ENCODE measurements at regions not wholly inside any gene's neighbourhood (a gene's known extent, or its start where the extent isn't known, plus 50 kb on each side); places are given as distances from the start of the nearest gene placed in this dataset.

DNA sequence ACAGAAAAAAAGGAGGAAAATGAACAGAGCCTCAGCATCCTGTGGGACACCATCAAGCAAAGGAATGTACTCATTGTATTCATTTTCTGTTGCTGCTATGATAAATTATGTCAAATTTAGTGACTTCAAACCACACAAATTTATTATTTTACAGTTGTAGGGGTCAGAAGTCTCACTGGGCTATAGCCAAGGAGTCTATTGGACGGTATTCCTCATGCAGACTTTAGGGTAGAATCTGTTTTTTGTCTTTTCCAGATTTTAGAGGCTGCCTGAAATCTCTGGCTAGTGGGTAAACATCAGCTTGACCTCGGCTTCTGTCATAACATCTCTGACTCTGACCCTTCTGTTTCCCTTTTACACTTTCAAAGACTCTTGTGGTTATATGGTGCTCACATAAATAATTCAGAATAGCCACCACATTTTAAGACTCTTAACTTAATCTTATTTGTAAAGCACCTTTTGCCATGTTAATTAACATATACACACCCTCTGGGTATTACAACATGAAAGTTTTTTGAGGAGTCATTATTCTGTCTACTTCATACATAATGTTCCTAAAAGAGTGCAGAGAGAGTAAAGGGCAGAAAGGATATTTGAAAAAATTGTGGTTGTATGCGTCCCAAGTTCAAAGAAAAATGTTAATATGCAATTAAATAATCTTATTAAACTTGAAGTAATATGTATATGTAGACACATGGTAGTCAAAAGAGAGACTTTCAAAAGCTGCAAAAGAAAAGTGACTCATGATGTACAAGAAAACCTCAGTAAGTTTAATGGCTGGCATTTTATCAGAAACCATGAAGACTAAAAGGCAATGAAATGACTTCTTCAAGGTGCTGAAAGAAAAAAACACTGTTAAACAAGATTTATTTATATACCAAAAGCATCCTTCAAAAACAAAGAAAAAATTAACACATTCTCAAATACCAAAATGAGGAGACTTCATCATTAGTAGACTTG, 70.8 kb upstream of the MEOX2 start:
- TF ChIP-seq, protein P1, sequence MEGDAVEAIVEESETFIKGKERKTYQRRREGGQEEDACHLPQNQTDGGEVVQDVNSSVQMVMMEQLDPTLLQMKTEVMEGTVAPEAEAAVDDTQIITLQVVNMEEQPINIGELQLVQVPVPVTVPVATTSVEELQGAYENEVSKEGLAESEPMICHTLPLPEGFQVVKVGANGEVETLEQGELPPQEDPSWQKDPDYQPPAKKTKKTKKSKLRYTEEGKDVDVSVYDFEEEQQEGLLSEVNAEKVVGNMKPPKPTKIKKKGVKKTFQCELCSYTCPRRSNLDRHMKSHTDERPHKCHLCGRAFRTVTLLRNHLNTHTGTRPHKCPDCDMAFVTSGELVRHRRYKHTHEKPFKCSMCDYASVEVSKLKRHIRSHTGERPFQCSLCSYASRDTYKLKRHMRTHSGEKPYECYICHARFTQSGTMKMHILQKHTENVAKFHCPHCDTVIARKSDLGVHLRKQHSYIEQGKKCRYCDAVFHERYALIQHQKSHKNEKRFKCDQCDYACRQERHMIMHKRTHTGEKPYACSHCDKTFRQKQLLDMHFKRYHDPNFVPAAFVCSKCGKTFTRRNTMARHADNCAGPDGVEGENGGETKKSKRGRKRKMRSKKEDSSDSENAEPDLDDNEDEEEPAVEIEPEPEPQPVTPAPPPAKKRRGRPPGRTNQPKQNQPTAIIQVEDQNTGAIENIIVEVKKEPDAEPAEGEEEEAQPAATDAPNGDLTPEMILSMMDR (IDR thresholded peaks at IDR 0.05) = no peak
- TF ChIP-seq POLR2A (IDR thresholded peaks at IDR 0.05) = no peak
- no peaks in the 10 kb centered on the region for H3K27me3 ChIP-seq
- intact Hi-C loops (cut with DNase I) = no loop called here
- ATAC-seq (no peak), DNase-seq (no peak)
- H3K36me3 ChIP-seq = no peaks in the 10 kb centered on the region
- peaks cover 0 to 4% (median 1%) of the 10 kb centered on the region in 12 donors for H3K4me1 ChIP-seq
- no peak overlapping the region for H3K27ac ChIP-seq
- no peaks in the 10 kb centered on the region for H3K9me3 ChIP-seq
- H3K4me3 ChIP-seq = no peak overlapping the region
- 59 to 86% (median 79%) methylated on average over 3 of the region's 3 CpGs for WGBS, 4 donors

DNA sequence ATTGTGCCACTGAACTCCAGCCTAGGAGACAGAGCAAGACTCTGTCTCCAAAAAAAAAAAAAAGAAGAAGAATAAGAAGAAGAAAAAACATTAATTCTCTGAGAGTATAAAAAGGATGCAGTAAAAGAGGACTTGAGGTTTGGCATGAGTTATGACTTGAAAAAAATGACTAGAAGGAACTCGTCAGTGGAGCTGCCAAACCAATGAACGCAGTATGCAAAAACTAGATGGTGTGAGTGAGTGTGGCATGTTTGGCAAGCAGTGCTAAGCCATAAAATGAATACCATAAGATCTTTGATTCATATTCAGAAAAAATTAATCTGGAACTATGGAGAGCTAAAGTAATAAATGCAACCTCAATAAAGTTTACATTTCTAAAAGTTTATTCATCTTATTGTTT, 68.6 kb upstream of the MEOX2 start:
- ATAC-seq = no peak
- Histone ChIP-seq H3K27me3 (no peaks in the 10 kb centered on the region), H3K4me1 (peaks cover 0 to 23% (median 12%) of the 10 kb centered on the region in 12 donors), H3K9me3 (no peaks in the 10 kb centered on the region), H3K27ac (no peak overlapping the region), H3K36me3 (no peaks in the 10 kb centered on the region), H3K4me3 (no peak overlapping the region)
- TF ChIP-seq, protein P1 (IDR thresholded peaks at IDR 0.05) = no peak
- TF ChIP-seq POLR2A (IDR thresholded peaks at IDR 0.05) = no peak
- intact Hi-C loops (cut with DNase I) = no loop called here
- DNase-seq = no peak
- WGBS, 4 donors = 86 to 97% (median 95%) methylated on average over 2 of the region's 2 CpGs

DNA sequence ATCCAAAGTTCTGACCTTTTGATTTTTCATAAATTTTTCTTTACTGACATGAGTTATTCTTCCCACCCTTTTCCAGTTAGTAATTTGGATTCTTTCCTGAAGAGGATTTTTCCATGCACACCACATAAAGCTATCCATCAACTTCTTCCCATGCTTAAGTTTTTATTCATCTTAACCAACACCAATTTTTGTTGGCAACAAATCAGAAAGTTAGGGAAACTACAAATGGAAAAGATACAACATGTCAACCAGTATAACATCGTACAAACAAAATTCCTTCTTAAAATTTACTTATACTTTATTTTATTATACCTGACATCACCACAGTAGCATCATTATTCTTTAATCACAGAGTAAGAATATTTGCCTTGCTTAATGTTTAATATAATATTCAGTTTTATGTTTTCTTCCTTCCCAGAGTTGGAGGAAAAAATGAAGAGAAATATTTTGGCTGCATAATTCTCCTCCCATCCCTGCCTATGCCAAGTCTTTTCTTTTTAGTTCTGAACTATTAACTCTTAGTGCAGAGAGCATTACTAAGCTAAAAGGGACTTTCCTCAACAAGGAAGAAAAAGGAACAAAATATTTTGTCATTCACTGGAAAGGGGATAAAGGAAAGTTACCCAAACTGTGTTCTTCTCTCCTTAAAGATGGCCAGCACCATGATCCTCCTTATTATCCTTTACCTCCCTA, 67.5 kb upstream of the MEOX2 start:
- ATAC-seq (no peak), DNase-seq (no peak)
- Histone ChIP-seq H3K27ac (peak overlapping the region in 1 of 12 donors; percentile 17), H3K4me3 (no peak overlapping the region), H3K9me3 (no peaks in the 10 kb centered on the region), H3K36me3 (no peaks in the 10 kb centered on the region), H3K27me3 (no peaks in the 10 kb centered on the region), H3K4me1 (peaks cover 0 to 23% (median 12%) of the 10 kb centered on the region in 12 donors)
- 62 to 79% (median 68%) methylated on average over 1 of the region's 1 CpG for WGBS, 4 donors
- TF ChIP-seq POLR2A (IDR thresholded peaks at IDR 0.05) = no peak
- intact Hi-C loops (cut with DNase I) = no loop called here

DNA sequence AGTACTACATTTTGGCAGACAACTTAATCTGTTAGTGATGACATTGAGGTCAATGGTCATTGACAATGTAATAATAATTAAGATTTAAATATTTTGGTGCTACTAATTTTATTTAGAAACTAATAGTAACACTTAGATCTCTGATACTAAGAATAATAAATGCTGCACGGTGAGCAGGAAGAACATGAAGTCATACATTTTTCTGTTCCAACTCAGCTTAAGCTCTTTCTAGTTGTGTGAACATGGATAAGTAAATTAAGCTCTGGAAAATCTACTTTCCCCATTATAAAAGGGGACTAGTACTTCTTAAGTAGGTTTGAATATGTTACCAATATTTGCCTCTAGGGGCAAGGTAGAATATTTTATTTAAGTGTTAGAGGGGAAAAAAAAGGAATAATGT, 65.9 kb upstream of the MEOX2 start:
- Histone ChIP-seq H3K4me1 (peaks cover 0 to 31% (median 15%) of the 10 kb centered on the region in 12 donors), H3K4me3 (no peak overlapping the region), H3K9me3 (no peaks in the 10 kb centered on the region), H3K27me3 (no peaks in the 10 kb centered on the region), H3K36me3 (no peaks in the 10 kb centered on the region), H3K27ac (peak overlapping the region in 2 of 12 donors; percentile 43 to 71)
- no peak for ATAC-seq
- intact Hi-C loops (cut with DNase I) = no loop called here
- DNase-seq = no peak
- 2 to 21% (median 11%) methylated on average over 1 of the region's 1 CpG for WGBS, 4 donors
- no peak for TF ChIP-seq POLR2A (IDR thresholded peaks at IDR 0.05)
- TF ChIP-seq, protein P1 (IDR thresholded peaks at IDR 0.05) = no peak
